Panc1 (cell line): ENCODE measurements at regions not wholly inside any gene's neighbourhood (a gene's known extent, or its start where the extent isn't known, plus 50 kb on each side); places are given as distances from the start of the nearest gene placed in this dataset.

Experiments used
- ATAC-seq: fragments of 200-7000 bp; cut with Tn5 transposase; 2 replicates; pipeline ENCODE4 v1.9.1; 2020; ENCODE audit warnings: mild to moderate bottlenecking, moderate library complexity
- BruUV-seq: library from RNA; stranded (reverse); fragments of 400-500 nt; replicated peaks from 2 replicates; lab custom pipeline; 2021; lab: Mats Ljungman, UMichigan
- CTCF ChIA-PET: fragments of 300-600 bp; sonication (Branson Sonifier 250); formaldehyde crosslinking; loops from one replicate; lab custom pipeline; 2022; ENCODE audit warnings: antibody characterized with exemption; lab: Charles Lee
- POLR2A ChIA-PET: fragments of 300-600 bp; sonication (Branson Sonifier 250); formaldehyde crosslinking; loops from one replicate; lab custom pipeline; 2022; ENCODE audit warnings: antibody characterized with exemption; lab: Charles Lee
- DNase-seq: peaks from one replicate; pipeline ENCODE4 v3.0.0-alpha.2; 2010; ENCODE audit warnings: low read depth, low spot score
- H3K27ac ChIP-seq: 2 replicates; pipeline ENCODE4 v1.5.1; 2011; ENCODE audit warnings: mild to moderate bottlenecking, low read length, inconsistent platforms
- H3K27me3 ChIP-seq: fragments of 200-500 bp; sonication (Bioruptor generic); 2 replicates; pipeline ENCODE4 v1.6.0; 2014; ENCODE audit warnings: low read length, inconsistent platforms; ENCODE audit not compliant: control insufficient read depth, insufficient read depth
- H3K36me3 ChIP-seq: fragments of 200-500 bp; sonication (Bioruptor generic); 2 replicates; pipeline ENCODE4 v1.5.1; 2014; ENCODE audit warnings: inconsistent platforms, mild to moderate bottlenecking, low read length, moderate library complexity; ENCODE audit not compliant: control insufficient read depth, insufficient read depth
- H3K4me1 ChIP-seq: 2 replicates; pipeline ENCODE4 v1.5.1; 2011; ENCODE audit warnings: inconsistent platforms, mild to moderate bottlenecking, low read length, moderate library complexity; ENCODE audit not compliant: control insufficient read depth, insufficient read depth
- H3K4me3 ChIP-seq, 2 experiments: 2 replicates each; pipeline ENCODE4 v1.5.1; 2011 to 2012; ENCODE audit warnings: low read depth in 2 of 2, low read length in 2 of 2, mild to moderate bottlenecking in 2 of 2, inconsistent platforms in 1 of 2, moderate library complexity in 1 of 2
- H3K9me3 ChIP-seq: fragments of 200-500 bp; sonication (Bioruptor generic); 2 replicates; pipeline ENCODE4 v1.5.1; 2014; ENCODE audit warnings: low read depth, mild to moderate bottlenecking, inconsistent platforms, low read length, moderate library complexity; ENCODE audit not compliant: control insufficient read depth, insufficient read depth
- CTCF ChIP-seq: fragments of 450-650 bp; IDR thresholded peaks from 2 replicates; pipeline ENCODE4 v1.5.1; 2017; ENCODE audit warnings: mild to moderate bottlenecking
- POLR2AphosphoS5 ChIP-seq: IDR thresholded peaks from 2 replicates; pipeline ENCODE4 v1.6.1; 2012; ENCODE audit warnings: mild to moderate bottlenecking, low read depth, low read length, moderate library complexity
- REST ChIP-seq, 2 experiments: IDR thresholded peaks; 2 replicates each; pipeline ENCODE4 v1.6.1; 2011 to 2012; ENCODE audit warnings: low read depth in 2 of 2, control low read depth in 1 of 2, low read length in 1 of 2, mild to moderate bottlenecking in 1 of 2, moderate library complexity in 1 of 2; ENCODE audit not compliant: insufficient read depth in 1 of 2
- SIN3A ChIP-seq: IDR thresholded peaks from 2 replicates; pipeline ENCODE4 v1.6.1; 2012; ENCODE audit warnings: low read depth, mild to moderate bottlenecking, low read length, moderate library complexity, borderline replicate concordance; ENCODE audit not compliant: insufficient read depth
- TCF7L2 ChIP-seq: IDR thresholded peaks from 2 replicates; pipeline ENCODE4 v1.6.1; 2011; ENCODE audit warnings: mild to moderate bottlenecking, low read depth, low read length, inconsistent platforms
- in situ Hi-C: cut with HindIII; loops from 2 replicates; pipeline ENCODE4 v1.10.0; 2016; ENCODE audit warnings: low sequenced_read_pairs, low pct_unique_long_range_greater_than_20kb
- intact Hi-C: fragments of 100-400 bp; cut with micrococcal nuclease; formaldehyde crosslinking; loops from one replicate; pipeline ENCODE4 v1.10.0; 2022; ENCODE audit not compliant: unreplicated experiment

- no peaks in the 10 kb centered on the region for H3K27me3 ChIP-seq
- no peak overlapping the region for H3K27ac ChIP-seq
- DNase-seq = no peak
- no peak for ATAC-seq
- in situ Hi-C loops (no loop called here), intact Hi-C loops (no loop called here)
- H3K4me1 ChIP-seq = no peaks in the 10 kb centered on the region
- no peaks in the 10 kb centered on the region for H3K36me3 ChIP-seq
- H3K4me3 ChIP-seq = no peak overlapping the region
- TF ChIP-seq POLR2AphosphoS5 = no peak
- POLR2A ChIA-PET = no interaction called here
- no TSS peak for BruUV-seq
- no peaks in the 10 kb centered on the region for H3K9me3 ChIP-seq
- CTCF ChIA-PET = no interaction called here
Measured at GRCh38 chr3:103991-104390, 92.6 kb upstream of the CHL1 start.

- no TSS peak for BruUV-seq
- H3K27ac ChIP-seq = no peak overlapping the region
- in situ Hi-C loops (no loop called here), intact Hi-C loops (no loop called here)
- H3K36me3 ChIP-seq = no peaks in the 10 kb centered on the region
- DNase-seq (no peak), ATAC-seq (no peak)
- H3K4me3 ChIP-seq = no peak overlapping the region
- ChIA-PET POLR2A (no interaction called here), CTCF (no interaction called here)
- H3K9me3 ChIP-seq = no peaks in the 10 kb centered on the region
- H3K4me1 ChIP-seq = no peaks in the 10 kb centered on the region
- H3K27me3 ChIP-seq = no peaks in the 10 kb centered on the region
- TF ChIP-seq CTCF (no peak), REST (IDR thresholded peaks at IDR 0.05; ENCODE audit: insufficient read depth in 1 of 2, low read depth in 2 of 2, low read length in 1 of 2) (0 out of 4 replicates have a peak, but pooled peaks of 1 of the 2 experiments have one; percentile 25), SIN3A (no peak)
Measured at GRCh38 chr3:105585-105984, 91.0 kb upstream of the CHL1 start.

GRCh38 chr3:106619-107018 is 89.9 kb upstream of the CHL1 start:
- TF ChIP-seq TCF7L2 (no peak), POLR2AphosphoS5 (no peak), REST (IDR thresholded peaks at IDR 0.05; ENCODE audit: insufficient read depth in 1 of 2, low read depth in 2 of 2, low read length in 1 of 2) (no peak), CTCF (no peak)
- H3K36me3 ChIP-seq = no peaks in the 10 kb centered on the region
- H3K27me3 ChIP-seq = no peaks in the 10 kb centered on the region
- ChIA-PET POLR2A (no interaction called here), CTCF (no interaction called here)
- BruUV-seq = no TSS peak
- H3K4me3 ChIP-seq = no peak overlapping the region
- no peak for DNase-seq
- no peak overlapping the region for H3K27ac ChIP-seq
- intact Hi-C loops (no loop called here), in situ Hi-C loops (no loop called here)
- ATAC-seq = no peak
- H3K4me1 ChIP-seq = no peaks in the 10 kb centered on the region
- no peaks in the 10 kb centered on the region for H3K9me3 ChIP-seq
